Endodermal cell (in vitro differentiated cells): ENCODE measurements at regions not wholly inside any gene's neighbourhood (a gene's known extent, or its start where the extent isn't known, plus 50 kb on each side); places are given as distances from the start of the nearest gene placed in this dataset.

Source experiments
- DNase-seq: peaks from one replicate; pipeline ENCODE4 v3.0.0-alpha.2; 2017
- H3K27ac ChIP-seq: 2 replicates; pipeline ENCODE4 v1.5.1; 2013; ENCODE audit warnings: mild to moderate bottlenecking, low read depth, low read length, moderate library complexity
- H3K27me3 ChIP-seq: 2 replicates; pipeline ENCODE4 v1.6.1; 2013; ENCODE audit warnings: mild to moderate bottlenecking, low read length, moderate library complexity; ENCODE audit not compliant: insufficient read depth, control insufficient read depth, poor library complexity, severe bottlenecking
- H3K36me3 ChIP-seq: 2 replicates; pipeline ENCODE4 v1.7.0; 2013; ENCODE audit warnings: mild to moderate bottlenecking, low read length, moderate library complexity; ENCODE audit not compliant: control insufficient read depth, insufficient read depth
- H3K4me1 ChIP-seq: one replicate; pipeline ENCODE4 v1.7.0; 2013; ENCODE audit warnings: low read length; ENCODE audit not compliant: control insufficient read depth, insufficient read depth
- H3K4me3 ChIP-seq: 2 replicates; pipeline ENCODE4 v1.5.1; 2013; ENCODE audit warnings: mild to moderate bottlenecking, low read length, moderate library complexity
- H3K9ac ChIP-seq: 2 replicates; pipeline ENCODE4 v1.6.1; 2013; ENCODE audit warnings: mild to moderate bottlenecking, low read length, moderate library complexity; ENCODE audit not compliant: poor library complexity, severe bottlenecking; ENCODE audit errors: extremely low read depth
- H3K9me3 ChIP-seq: 2 replicates; pipeline ENCODE4 v1.6.1; 2013; ENCODE audit warnings: mild to moderate bottlenecking, low read length, moderate library complexity; ENCODE audit not compliant: control insufficient read depth
- H3K27ac Mint-ChIP-seq: 2 replicates; pipeline ENCODE4 v1.8.0; 2020; ENCODE audit warnings: mixed read lengths
- H3K27me3 Mint-ChIP-seq: 2 replicates; pipeline ENCODE4 v1.8.0; 2021; ENCODE audit warnings: mild to moderate bottlenecking, mixed read lengths; ENCODE audit not compliant: insufficient read depth
- H3K36me3 Mint-ChIP-seq: 2 replicates; pipeline ENCODE4 v1.8.0; 2020; ENCODE audit warnings: low read depth, mixed read lengths
- H3K4me1 Mint-ChIP-seq: 2 replicates; pipeline ENCODE4 v1.8.0; 2020; ENCODE audit warnings: mixed read lengths
- H3K4me3 Mint-ChIP-seq: 2 replicates; pipeline ENCODE4 v1.8.0; 2020; ENCODE audit warnings: mild to moderate bottlenecking, moderate library complexity, mixed read lengths
- H3K9me3 Mint-ChIP-seq: 2 replicates; pipeline ENCODE4 v1.8.0; 2020; ENCODE audit warnings: mild to moderate bottlenecking, mixed read lengths
- WGBS, 2 experiments: methylation state at CpG; one replicate each; pipeline versions ENCODE4 v1.1.5 to v1.1.7; 2013; ENCODE audit warnings: missing lambda C conversion rate in 2 of 2, mixed read lengths in 1 of 2; ENCODE audit not compliant: insufficient coverage in 1 of 2, insufficient read length in 1 of 2; 5-methylcytosine and 5-hydroxymethylcytosine counted together
- TF ChIP-seq, protein P1 (sequence below): fragments of 200-600 bp; sonication (generic); conservative IDR thresholded peaks from 2 replicates; pipeline ENCODE4 v1.5.0; 2021; ENCODE audit warnings: antibody characterized with exemption, mild to moderate bottlenecking

DNA sequence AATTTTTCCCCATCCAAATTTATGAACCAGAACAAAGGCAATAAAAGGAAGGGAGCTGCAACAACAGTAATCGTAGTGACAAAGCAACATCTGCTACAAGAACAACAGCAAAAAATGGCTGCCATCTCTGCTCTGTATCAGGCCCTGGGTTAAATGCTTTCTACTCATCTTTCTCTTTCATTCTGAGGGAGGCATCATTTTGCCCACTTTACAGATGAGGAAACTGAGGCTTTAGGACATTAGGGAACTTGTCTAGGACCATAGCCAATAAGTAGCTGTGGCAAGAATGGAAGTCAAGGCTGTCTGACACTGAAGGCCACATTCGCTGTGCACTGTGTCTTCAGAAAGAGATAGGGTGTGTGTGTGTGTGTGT is 192.4 kb upstream of the NUDT4 start:
- Mint-ChIP-seq H3K36me3 (no peaks in the 10 kb centered on the region), H3K27me3 (peaks cover 10% of the 10 kb centered on the region), H3K4me1 (no peaks in the 10 kb centered on the region), H3K9me3 (peaks cover 18% of the 10 kb centered on the region), H3K27ac (no peak overlapping the region), H3K4me3 (no peak overlapping the region)
- H3K27me3 ChIP-seq, result no peaks in the 10 kb centered on the region
- no peak overlapping the region for H3K27ac ChIP-seq
- 93% methylated on average over 2 of the region's 2 CpGs; no CpG with 5 or more reads in 1 of the 2 experiments for WGBS, 2 experiments
- H3K4me1 ChIP-seq, result no peaks in the 10 kb centered on the region
- no peak overlapping the region for H3K9ac ChIP-seq
- no peak for DNase-seq
- H3K4me3 ChIP-seq, result no peak overlapping the region
- H3K36me3 ChIP-seq, result no peaks in the 10 kb centered on the region
- TF ChIP-seq, protein P1, sequence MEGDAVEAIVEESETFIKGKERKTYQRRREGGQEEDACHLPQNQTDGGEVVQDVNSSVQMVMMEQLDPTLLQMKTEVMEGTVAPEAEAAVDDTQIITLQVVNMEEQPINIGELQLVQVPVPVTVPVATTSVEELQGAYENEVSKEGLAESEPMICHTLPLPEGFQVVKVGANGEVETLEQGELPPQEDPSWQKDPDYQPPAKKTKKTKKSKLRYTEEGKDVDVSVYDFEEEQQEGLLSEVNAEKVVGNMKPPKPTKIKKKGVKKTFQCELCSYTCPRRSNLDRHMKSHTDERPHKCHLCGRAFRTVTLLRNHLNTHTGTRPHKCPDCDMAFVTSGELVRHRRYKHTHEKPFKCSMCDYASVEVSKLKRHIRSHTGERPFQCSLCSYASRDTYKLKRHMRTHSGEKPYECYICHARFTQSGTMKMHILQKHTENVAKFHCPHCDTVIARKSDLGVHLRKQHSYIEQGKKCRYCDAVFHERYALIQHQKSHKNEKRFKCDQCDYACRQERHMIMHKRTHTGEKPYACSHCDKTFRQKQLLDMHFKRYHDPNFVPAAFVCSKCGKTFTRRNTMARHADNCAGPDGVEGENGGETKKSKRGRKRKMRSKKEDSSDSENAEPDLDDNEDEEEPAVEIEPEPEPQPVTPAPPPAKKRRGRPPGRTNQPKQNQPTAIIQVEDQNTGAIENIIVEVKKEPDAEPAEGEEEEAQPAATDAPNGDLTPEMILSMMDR, result no peak
- H3K9me3 ChIP-seq, result peaks cover 8% of the 10 kb centered on the region

DNA sequence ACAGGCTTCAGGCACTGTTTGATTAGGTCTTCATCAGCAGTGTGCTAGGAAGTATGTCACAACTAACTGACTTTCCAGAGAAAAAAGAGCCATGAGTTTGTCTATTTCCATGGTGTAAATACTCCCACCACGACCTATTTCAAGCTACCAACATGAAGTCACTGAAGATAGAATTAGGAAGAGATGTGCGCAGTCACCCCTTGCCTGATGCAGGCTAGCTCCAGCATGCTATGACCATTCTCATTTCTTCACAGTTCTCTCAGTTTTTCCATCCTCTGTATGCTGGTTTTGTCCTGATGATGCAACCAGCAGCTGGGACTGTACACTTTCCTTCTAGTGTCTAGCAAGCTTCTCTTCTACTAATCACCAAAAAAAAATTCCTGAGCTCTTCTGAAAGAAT is 191.6 kb upstream of the NUDT4 start:
- H3K4me1 ChIP-seq, result no peaks in the 10 kb centered on the region
- no peak overlapping the region for H3K27ac Mint-ChIP-seq
- peaks cover 10% of the 10 kb centered on the region for H3K9me3 Mint-ChIP-seq
- no peak overlapping the region for H3K4me3 Mint-ChIP-seq
- H3K27me3 Mint-ChIP-seq, result peaks cover 4% of the 10 kb centered on the region
- no peak overlapping the region for H3K9ac ChIP-seq
- DNase-seq, result no peak
- H3K4me1 Mint-ChIP-seq, result no peaks in the 10 kb centered on the region
- H3K36me3 Mint-ChIP-seq, result no peaks in the 10 kb centered on the region
- H3K36me3 ChIP-seq, result no peaks in the 10 kb centered on the region
- no peak overlapping the region for H3K4me3 ChIP-seq
- H3K27ac ChIP-seq, result no peak overlapping the region
- H3K9me3 ChIP-seq, result peaks cover 8% of the 10 kb centered on the region
- H3K27me3 ChIP-seq, result no peaks in the 10 kb centered on the region
- 90 to 96% methylated on average over 2 of the region's 2 CpGs for WGBS, 2 experiments
- TF ChIP-seq, protein P1, result no peak

DNA sequence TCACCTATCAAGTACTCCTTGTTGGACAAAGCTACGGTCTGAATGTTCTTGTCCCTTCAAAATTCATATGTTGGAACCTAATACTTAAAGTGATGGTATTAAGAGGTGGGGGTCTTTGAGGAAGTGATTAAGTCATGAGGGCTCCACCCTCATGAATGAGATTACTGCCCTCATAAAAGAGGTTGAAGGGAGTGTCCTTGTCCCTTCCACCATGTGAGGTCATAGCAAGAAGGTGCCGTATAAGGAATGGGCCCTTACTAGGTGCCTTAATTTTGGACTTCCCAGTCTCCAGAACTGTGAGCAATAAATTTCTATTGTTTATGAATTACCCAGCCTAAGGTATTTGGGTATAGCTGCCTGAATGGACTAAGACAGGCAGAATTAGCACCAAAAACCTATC is 191.1 kb upstream of the NUDT4 start:
- Mint-ChIP-seq H3K36me3 (no peaks in the 10 kb centered on the region), H3K27me3 (peaks cover 4% of the 10 kb centered on the region), H3K4me3 (no peak overlapping the region), H3K4me1 (no peaks in the 10 kb centered on the region), H3K9me3 (peaks cover 5% of the 10 kb centered on the region), H3K27ac (no peak overlapping the region)
- no peaks in the 10 kb centered on the region for H3K36me3 ChIP-seq
- no peaks in the 10 kb centered on the region for H3K4me1 ChIP-seq
- H3K9ac ChIP-seq, result no peak overlapping the region
- peaks cover 7% of the 10 kb centered on the region for H3K9me3 ChIP-seq
- TF ChIP-seq, protein P1, result no peak
- 97 to 100% methylated on average over 1 to 2 of the region's 2 CpGs for WGBS, 2 experiments
- no peak overlapping the region for H3K27ac ChIP-seq
- no peak for DNase-seq
- H3K4me3 ChIP-seq, result no peak overlapping the region
- no peaks in the 10 kb centered on the region for H3K27me3 ChIP-seq
